ENCODE measurements at regions not wholly inside any gene's neighbourhood (a gene's known extent, or its start where the extent isn't known, plus 50 kb on each side); places are given as distances from the start of the nearest gene placed in this dataset.

DNA sequence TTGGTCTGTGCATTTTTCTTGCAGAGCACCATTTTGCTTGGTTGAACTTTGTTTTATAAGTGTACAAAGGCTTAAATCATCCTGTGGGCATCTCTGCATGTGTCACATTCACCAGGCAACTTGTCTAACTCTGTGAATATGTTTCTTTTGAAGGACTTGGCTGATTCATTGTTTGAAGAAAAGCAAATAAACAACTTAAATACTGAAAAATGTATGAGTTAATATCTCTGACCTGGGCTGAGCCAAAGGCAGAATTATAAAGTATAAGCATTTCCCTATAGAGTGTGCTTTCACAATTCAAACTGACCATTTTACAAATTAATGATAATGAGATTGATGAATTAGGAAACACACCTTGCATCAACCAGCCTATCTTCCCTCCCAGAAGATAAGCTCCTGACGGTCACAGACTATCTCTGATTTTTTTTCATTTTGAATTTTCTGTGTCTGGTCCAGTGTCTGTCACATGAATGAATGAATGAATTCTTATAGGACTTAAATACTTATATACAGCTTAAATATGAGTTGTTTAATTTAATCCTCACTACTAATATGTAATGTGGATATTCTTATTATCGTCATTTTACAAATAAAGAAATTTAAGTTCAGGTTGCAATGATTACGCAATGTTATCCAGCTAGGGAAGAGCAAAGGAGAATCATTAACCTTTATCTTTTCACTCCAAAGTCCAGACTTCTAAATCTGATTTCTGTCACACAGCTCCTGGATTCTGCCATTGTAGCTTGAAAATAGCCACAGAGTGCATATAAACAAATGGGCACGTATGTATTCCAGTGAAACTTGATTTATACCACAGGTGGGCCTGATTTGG is 182.0 kb upstream of the PHYHIPL start:
- no peak for TF ChIP-seq POLR2A (IDR thresholded peaks at IDR 0.05)
- TF ChIP-seq CTCF (IDR thresholded peaks at IDR 0.05), result no peak
